CD1c-positive myeloid dendritic cell (primary cell): ENCODE measurements at regions not wholly inside any gene's neighbourhood (a gene's known extent, or its start where the extent isn't known, plus 50 kb on each side); places are given as distances from the start of the nearest gene placed in this dataset.
"Not testable (repeated sequence)": the region's sequence is repeated elsewhere in the genome, so short reads cannot be mapped to it uniquely, and the experiment has no call there.

ENCODE experiments used
- DNase-seq: peaks from one replicate; pipeline ENCODE4 v3.0.0-alpha.2; 2016; ENCODE audit errors: extremely low spot score

DNA sequence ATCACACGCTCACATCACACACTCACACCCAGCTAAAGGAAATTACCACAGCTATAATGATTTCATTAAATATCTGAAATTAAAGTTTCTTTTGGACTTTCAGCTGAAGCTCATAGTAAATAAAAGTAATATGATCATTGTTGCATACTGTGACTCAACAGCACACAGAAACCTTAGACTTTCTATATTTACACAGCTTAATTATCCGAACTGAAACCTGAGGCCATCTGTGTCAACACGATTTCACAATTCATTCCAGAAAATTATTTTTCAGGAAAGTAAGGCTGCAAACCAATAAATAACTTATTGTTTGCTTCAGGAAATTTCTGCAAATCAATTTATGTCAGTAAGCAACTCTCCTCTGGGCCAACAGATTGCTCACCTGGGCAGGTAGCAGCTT is 1352.2 kb upstream of the CDH18 start:
- not testable (repeated sequence) for DNase-seq

DNA sequence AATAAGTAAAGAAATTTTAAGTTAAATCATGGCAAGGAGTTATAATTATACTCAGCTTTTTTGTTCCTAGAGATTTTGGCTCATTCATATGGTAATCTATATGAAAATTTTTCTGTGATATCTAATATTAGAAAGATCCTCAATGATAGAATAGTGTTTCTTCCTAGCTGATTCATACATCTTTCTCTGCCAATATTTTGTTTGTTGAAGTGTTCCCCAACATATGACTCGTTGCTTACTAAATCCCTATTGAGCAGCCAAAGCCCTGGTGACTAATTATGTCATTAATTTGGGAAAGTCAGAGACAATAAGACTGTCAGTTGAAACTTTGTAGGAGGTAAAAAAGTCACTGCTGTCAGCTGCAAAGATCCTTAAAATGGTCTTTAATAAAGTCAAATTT is 1348.5 kb upstream of the CDH18 start:
- DNase-seq = not testable (repeated sequence)

DNA sequence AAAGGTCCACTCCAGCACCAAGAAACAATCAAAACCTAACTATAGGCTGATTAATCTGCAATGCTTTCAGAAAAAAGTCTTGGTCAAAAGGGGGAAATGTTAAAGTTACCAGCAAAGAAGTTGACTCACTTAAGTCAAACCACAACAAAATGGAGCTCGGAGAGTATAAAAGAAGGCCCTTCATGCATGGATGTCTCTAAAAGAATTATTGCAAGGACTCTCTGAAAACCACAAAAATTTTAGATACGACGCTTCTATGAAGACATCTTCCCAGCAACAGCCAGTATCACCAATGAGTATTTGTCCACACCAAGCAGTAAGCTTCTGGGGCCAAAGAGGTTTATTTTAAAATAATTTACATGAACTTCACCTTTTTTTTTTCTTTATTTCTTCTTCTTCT is 1327.4 kb upstream of the CDH18 start:
- DNase-seq = not testable (repeated sequence)

DNA sequence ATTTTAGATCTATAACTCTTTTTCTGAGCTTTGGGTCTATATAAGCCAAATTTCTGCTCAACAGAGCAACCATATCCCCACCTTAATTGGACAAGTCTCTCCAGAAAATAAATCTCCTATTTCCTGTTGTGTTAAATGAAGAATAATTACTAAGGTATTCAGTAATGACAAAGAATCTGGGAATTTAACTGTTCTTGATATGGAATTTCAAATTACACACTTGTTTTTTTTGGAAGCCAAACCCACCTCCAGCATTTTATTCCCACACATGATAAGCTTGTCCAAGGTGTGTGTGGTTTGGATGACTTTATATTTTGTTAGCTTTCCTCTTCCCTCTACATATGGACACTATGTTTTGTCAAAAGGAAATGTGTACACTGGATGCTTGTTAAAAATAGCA is 1313.2 kb upstream of the CDH18 start:
- DNase-seq = not testable (repeated sequence)

DNA sequence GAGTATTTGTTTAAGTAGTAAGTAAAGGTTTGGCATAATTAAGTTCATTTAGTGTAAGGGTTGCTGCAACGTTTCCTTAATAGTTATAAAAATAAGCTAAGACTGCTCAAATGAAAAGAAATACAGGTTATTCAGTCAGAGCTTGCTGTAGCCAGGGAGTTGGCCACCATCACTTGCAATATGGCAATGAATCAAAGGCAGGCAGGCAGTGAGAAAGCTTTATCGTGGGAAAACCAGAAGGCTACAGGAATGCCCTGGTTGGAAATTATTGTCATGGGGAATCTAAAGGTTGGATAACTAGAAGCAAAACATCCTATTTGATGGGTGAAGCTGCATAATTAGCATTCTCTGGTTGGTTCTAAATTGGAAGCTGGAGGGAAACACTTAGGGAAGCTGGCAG is 1286.4 kb upstream of the CDH18 start:
- not testable (repeated sequence) for DNase-seq

DNA sequence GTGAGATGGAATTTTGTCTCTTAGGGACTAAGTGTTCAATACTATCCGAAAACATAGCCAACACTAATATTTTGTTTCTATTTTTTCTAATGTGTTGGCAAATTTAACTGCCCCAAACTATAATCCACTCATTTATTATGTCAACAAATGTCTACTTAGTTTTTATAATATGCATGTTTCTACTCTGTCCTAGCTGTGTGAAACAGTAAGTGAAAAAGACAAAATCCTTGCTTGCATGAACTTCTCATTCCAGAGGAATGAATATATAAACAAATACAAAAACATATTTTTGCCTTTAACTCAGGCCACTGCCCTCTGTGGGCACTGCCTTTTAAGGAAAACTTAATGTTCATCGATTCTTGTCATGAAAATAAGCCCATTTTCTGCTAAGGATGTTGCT is 1275.4 kb upstream of the CDH18 start:
- DNase-seq = no peak

DNA sequence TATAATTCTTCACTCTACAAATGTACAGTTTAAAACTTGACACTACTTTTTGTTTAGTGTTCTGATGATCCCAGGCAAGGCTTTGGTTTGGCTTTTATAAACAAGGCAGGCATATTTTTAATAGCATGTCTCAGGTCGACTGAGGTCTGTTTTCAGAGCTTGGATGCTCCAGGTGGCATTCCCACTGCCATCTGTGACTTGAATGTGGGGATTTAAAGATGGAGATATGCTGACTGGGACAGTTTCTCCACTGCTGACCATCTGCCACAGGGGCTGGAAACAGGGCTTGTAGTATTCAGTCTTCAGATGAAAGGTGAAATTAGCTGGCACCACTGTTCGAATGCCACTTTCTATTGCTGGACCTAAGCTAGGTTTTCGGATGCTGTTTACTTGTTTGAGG is 1266.2 kb upstream of the CDH18 start:
- DNase-seq = no peak

DNA sequence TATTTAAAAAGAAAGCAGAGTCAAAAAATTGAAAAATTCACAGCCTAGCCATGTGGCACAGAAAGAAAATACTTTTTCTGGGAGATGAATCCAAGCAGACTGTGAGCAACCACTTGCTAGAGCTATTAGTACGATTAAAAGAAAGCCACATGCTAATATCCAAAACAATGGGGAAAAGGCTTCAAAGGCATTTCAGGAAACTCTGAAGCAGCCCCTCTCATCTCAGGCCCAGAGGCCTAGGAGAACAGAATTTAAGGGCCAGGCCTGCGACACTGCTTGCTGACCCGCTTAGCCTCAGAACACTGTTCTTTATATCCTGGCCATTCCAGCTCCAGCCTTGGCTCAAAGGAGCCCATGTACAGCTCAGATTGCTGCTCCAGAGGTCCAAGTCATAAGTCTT is 1257.0 kb upstream of the CDH18 start:
- DNase-seq = no peak

DNA sequence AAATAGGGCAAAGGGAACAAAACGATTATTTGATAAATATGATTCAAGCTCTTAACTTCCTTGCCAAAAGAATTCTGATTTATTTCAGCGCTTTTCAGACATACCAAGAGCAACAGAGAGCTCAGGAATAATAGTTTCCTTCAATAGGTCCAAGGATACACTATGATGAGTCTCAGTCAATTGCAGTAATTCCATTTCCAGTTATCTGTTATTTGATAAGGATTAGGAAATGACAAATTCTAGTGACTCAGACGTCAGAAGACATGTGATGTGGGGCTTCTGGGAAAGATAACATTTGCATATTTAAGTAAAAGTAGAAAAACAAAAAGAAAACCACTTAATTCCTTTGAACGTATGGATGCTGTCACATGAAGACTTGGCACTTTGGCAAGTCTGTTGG is 1250.8 kb upstream of the CDH18 start:
- no peak for DNase-seq

DNA sequence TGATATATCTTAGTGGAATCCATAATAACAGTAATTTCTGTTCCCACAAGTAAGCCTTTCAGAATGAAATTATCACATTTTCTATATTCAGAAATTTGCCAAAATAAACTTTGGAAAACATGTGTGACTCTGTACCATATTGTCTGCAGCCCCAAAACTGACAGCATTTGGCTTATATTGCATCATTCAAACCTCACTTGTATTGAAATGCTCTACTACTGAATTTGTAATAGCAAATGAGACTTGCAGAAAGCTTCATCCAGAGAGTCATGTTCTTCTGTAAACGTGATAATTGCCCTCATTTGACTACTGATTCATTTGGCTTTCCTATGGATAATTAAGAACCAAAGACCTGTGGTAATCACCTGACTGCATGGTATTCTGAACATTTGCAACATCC is 1249.5 kb upstream of the CDH18 start:
- DNase-seq = no peak

DNA sequence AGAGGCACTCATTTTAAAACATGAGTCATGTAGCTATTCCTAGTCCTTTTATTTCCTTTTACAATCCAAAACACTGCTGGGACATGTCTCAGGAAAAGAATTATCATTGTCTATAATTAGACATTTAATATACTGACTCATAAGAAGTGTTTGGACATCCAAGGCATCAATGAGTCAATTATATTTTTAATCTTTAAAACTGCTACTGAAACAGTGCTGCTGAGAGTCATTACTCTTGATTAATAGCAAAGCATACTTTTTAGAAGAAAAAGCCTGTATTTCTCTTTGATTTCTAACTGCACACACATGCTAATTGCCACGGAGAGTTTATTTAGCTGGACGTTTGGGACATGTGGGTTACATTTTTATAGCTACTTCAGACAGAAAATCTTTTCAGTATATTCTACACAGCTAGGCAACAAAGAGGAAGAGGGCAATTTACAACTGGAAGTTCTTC is 1249.0 kb upstream of the CDH18 start:
- no peak for DNase-seq

DNA sequence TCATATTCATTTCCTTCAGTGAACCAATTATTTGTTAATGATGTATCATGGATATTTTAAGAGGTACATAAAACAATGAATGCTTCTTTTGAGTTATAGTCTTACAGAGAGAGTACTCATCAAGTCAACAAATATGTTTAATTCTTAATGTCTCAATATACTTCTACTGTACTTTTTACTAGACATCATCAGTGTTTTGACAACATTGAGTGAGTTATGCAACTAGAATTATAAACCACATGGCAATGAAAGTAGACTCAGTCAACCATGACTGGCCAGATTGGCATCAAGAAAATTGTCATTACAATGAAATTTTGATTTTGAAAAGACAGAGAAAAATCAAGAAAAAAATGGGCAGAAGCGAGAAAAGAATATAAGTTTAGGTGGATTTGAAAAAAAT is 1248.1 kb upstream of the CDH18 start:
- DNase-seq = no peak

DNA sequence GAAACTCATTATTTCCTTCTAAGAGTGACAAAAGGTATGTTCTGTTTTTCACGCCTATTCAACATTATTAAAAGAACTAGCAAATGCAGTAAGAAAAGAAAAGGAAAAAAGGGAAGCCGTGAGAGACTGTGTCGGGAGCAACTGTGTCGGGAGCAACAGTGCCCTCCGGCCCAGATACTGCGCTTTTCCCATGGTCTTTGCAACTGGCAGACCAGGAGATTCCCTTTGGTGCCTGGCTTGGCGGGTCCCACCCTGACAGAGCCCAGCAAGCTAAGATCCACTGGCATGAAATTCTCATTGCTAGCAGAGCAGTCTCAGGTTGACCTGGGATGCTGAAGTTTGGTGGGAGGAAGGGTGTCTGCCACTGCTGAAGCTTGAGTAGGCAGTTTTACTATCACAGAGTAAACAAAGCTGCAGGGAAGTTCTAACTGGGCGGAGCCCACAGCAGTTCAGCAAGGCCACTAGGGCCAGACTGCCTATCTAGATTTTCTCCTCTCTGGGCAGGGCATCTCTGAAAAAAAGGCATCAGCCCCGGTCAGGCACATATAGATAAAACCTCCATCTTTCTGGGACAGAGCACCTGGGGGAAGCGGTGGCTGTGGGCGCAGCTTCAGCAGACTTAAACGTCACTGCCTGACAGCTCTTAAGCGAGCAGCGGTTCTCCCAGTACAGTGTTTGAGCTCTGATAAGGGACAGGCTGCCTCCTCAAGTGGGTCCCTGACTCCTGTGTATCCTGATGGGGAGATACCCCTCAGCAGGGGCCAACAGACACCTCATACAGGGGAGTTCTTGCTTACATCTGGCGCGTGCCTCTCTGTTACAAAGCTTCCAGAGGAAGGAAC is 1237.4 kb upstream of the CDH18 start:
- DNase-seq = no peak

DNA sequence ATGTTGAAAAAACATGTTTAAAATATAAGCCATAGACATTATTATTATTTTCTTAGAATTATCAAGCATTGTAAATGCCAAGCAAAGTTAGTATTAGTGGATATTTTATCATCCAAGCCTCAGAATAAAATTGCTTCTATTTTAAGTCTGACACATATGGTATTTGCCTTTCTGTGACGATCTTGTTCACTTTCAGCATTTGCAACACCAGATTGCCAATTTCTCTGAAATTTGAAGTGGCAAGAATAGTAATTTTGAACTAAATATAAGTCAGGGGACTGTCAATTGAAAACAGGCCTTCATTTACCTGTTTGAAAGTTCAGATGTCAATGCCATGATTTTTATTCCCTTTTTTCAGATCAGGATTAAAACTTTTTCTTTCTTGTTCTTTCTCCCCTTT is 1233.6 kb upstream of the CDH18 start:
- no peak for DNase-seq

DNA sequence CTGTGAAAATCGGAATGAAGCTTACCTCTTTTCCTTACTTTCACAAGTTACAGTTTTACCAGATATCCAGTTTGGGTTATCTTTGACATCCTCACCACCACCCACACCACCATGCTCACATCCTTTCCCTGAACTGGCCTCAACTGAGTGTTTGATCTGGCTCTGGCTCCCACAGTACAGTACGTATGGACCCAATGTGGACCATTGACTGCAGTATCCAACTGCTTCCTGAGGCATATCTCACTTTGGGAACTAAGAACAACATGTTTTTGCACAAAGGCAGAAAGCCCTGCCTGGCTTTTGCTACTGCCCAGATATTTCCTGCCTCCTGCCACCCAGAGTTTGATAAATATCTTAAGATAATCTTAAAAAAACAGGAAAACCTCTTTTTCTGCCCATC is 1232.0 kb upstream of the CDH18 start:
- no peak for DNase-seq

DNA sequence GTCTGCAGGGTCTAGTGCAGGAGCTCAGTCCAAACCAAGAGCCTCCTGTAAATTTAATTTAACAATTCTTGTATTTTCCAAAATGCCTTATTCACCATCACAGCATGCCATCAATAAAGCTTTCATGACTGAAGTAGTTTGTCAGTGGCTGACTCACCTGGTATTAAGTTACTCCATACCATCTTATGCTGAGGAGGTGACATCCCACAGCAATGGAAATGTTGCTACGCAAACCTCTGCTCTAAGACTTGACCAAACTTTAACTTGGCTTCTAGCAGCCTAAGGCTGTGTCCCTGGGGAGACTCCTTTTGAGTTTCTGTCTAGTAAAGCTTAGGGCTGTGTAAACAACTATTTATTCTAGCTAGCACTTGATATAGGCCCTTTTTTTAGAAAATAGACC is 1231.3 kb upstream of the CDH18 start:
- DNase-seq = no peak

DNA sequence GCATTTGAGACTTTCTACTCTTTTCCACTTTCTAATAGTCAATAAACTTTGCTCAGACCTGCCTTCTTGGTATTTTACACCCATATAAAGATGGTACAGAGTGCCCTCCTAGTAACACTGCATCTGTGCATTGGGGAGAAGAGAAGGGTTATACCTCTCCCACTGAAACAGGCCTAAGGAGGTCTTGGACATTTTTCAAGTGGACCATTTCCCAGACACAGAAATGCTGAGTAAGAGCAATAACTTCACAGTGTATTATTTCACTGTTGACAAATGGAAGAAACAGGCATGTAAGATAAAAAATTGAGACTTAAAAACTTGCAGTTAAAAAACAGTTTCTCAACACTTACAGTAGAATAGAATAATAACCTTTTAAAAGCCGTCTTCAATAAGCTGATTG is 1224.0 kb upstream of the CDH18 start:
- DNase-seq = no peak

DNA sequence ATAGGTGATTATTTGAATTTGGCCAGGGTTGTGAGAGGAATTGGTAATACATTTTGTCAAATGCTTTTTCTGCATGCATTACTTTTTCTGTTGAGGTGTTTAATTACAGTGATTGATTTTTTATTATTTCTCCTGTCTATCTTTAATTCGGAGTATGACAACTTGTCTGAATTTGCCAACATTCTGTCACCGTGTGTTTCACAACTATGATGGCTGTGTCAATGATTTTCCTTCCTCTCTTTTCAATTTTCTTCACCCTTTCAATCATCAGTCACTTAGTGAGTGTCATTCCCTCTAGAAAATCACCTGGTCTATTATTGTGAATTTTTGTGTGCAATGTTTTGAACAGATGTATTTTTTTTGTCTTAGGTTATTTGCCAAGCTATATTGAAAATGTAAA is 1221.4 kb upstream of the CDH18 start:
- no peak for DNase-seq

DNA sequence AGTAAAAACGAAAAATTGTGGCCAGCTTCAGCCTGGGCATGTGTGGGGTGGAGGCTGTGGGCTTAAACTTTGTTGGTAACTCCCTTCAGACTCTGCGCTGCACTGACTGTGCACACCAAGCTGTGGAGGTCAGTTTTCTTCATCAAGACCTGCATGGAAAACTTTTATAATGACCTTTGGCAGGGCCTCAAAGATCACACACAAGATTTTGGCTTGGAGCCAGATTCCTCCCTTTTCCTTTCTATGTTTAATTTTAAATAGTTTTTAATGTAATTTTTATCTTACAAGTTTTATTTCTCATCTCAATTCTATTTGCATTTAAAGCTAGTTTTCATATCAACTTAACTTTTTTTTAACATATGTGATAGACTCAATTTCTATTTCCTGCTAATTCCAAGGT is 1211.1 kb upstream of the CDH18 start:
- DNase-seq = no peak

DNA sequence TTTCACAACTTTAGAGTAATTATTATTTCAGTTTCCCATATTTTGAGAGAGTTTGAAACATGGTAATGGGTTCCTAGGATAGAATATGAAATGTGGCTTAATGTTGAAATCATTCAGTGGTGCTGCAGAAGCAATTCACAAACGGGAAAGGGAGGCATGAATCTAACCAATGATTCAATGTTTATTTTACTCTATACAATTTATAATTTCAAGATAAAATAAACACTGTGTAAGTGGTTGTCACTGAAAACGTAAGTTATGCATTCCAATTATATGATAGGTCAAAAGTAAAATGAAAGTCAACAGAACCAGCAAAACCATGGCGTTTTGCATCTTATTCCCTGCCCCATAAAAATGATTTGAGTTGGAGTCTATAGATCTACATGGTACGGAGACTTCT is 1207.1 kb upstream of the CDH18 start:
- no peak for DNase-seq

DNA sequence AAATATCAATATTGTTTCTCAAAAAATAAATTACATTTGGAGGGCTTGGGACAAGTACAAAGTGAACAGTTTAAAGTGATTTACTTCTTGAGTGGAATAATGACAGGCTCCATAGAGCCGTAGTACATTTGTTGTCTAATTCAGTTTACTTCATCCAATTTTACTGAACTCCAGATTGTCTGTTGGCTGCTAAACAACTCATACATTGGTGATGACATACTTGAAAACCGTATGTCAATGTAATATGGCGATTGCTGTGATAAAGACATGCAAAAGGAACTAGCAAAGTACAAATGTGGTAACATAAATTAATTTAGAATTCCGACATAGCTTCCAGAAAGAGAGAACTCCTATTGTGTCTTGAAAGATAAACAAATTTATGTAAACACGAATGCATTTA is 1197.5 kb upstream of the CDH18 start:
- no peak for DNase-seq

DNA sequence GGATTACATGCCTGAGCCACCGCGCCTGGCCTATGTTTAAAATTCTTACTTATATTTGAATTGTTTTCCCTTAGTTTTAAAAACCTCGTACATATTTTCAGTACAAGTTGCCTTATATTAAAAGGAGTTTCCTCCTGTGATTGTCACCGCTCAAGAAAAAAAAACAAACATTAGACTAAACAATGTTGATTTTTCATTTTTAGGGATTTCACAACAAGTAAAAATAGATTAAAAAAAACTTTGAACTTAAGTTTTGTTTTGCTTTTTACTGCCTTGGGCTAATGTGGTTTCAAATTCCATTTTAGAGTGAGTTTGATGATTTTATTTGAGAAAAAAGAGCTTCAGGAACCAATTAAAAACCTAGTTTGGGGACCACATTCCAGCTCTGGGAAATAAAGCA is 1196.6 kb upstream of the CDH18 start:
- no peak for DNase-seq

DNA sequence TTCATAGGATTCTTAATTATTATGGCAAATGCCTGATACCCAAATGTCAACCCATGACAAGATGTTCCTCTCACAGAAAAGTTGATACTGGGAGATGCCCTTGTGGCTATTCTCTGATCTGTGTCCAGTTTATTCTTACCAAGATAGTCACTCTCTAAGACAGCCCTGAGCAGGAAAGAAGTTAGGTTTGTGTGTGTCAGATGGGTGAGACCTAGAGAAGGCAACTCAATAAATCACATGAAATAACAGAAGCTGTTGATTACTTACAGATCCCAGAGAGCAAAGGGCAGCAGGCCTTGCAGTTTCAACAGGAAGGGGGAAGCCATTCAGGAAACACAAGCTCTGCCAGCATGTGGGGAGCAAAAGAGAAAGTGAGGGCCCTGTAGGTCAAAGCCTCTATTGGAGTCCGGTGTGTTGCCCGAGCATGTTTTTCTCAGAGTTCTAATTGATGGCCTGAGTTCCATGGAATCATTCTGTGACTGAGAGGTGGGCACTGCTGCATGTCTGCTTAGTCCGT is 1193.7 kb upstream of the CDH18 start:
- no peak for DNase-seq

DNA sequence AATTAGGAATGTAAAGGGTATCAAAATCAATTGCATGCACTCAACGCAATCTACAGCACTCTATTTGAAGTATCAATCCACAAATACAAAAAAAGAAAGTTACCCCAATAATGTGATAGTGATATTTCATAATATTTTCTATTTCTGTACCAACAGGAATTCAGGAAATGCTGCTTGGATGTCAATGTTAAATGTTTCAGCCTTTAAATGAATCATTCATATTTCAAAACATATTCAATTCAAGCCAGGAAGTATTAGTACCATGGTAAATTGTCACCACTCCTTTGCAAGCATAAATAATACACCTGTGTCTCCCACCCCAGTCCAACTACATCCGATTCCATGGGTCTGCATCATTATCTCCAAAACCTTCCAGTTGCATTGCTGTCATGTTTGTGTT is 1185.5 kb upstream of the CDH18 start:
- DNase-seq = no peak
